CD4-positive, CD25-positive, alpha-beta regulatory T cell (primary cell): ENCODE measurements at regions not wholly inside any gene's neighbourhood (a gene's known extent, or its start where the extent isn't known, plus 50 kb on each side); places are given as distances from the start of the nearest gene placed in this dataset.
"Not testable (repeated sequence)": the region's sequence is repeated elsewhere in the genome, so short reads cannot be mapped to it uniquely, and the experiment has no call there.

Source experiments
- ATAC-seq, 2 donors: fragments of 150-1000 bp; cut with Tn5 transposase; one replicate each; pipeline ENCODE4 v1.10.0; 2021; ENCODE audit warnings: low read depth in 2 of 2, moderate number of reproducible peaks in 2 of 2, moderate library complexity in 1 of 2
- DNase-seq, 3 donors: peaks; one replicate each; pipeline versions ENCODE4 v3.0.0 to v3.0.0-alpha.2; 2012 to 2022; ENCODE audit warnings: mixed read lengths in 1 of 3
- H3K27ac ChIP-seq: one replicate; pipeline ENCODE4 v1.7.0; 2013; ENCODE audit warnings: mild to moderate bottlenecking, low read length; ENCODE audit not compliant: insufficient read depth, poor library complexity, severe bottlenecking
- H3K27me3 ChIP-seq: one replicate; pipeline ENCODE4 v1.7.0; 2013; ENCODE audit warnings: low read length; ENCODE audit not compliant: control insufficient read depth, insufficient read depth
- H3K36me3 ChIP-seq: one replicate; pipeline ENCODE4 v1.7.0; 2013; ENCODE audit warnings: mild to moderate bottlenecking, low read length, moderate library complexity; ENCODE audit not compliant: control insufficient read depth, insufficient read depth
- H3K4me1 ChIP-seq: 2 replicates; pipeline ENCODE4 v1.7.0; 2013; ENCODE audit warnings: mild to moderate bottlenecking, low read length; ENCODE audit not compliant: insufficient read depth, control insufficient read depth, poor library complexity, severe bottlenecking
- H3K4me3 ChIP-seq: one replicate; pipeline ENCODE4 v1.7.0; 2013; ENCODE audit warnings: low read depth, mild to moderate bottlenecking, low read length, moderate library complexity
- H3K9me3 ChIP-seq, 2 experiments: 1 replicate in 1 of 2; 2 replicates in 1 of 2; pipeline ENCODE4 v1.7.0; 2013; ENCODE audit warnings: low read length in 2 of 2, mild to moderate bottlenecking in 1 of 2, moderate library complexity in 1 of 2; ENCODE audit not compliant: control insufficient read depth in 2 of 2
- H3K27ac Mint-ChIP-seq, 3 donors: one replicate each; pipeline ENCODE4 v1.8.0; 2020 to 2022; ENCODE audit warnings: mild to moderate bottlenecking in 3 of 3, mixed read lengths in 3 of 3, moderate library complexity in 2 of 3
- H3K27me3 Mint-ChIP-seq: one replicate; pipeline ENCODE4 v1.8.0; 2022; ENCODE audit warnings: mild to moderate bottlenecking, mixed read lengths
- H3K36me3 Mint-ChIP-seq: one replicate; pipeline ENCODE4 v1.8.0; 2020; ENCODE audit warnings: mixed read lengths
- H3K4me1 Mint-ChIP-seq, 4 donors: one replicate each; pipeline ENCODE4 v1.8.0; 2020 to 2022; ENCODE audit warnings: mixed read lengths in 4 of 4, mild to moderate bottlenecking in 1 of 4
- H3K4me3 Mint-ChIP-seq, 4 donors: one replicate each; pipeline ENCODE4 v1.8.0; 2020 to 2022; ENCODE audit warnings: mild to moderate bottlenecking in 4 of 4, mixed read lengths in 4 of 4, moderate library complexity in 3 of 4
- H3K9me3 Mint-ChIP-seq, 7 donors: one replicate each; pipeline ENCODE4 v1.8.0; 2020 to 2022; ENCODE audit warnings: mixed read lengths in 7 of 7, mild to moderate bottlenecking in 3 of 7, moderate library complexity in 2 of 7

- not testable (repeated sequence) for H3K36me3 ChIP-seq, H3K27me3 Mint-ChIP-seq, H3K4me3 Mint-ChIP-seq, H3K4me1 ChIP-seq, H3K27ac ChIP-seq, H3K9me3 ChIP-seq, H3K36me3 Mint-ChIP-seq, H3K9me3 Mint-ChIP-seq, H3K4me3 ChIP-seq, ATAC-seq, H3K27me3 ChIP-seq, H3K27ac Mint-ChIP-seq, DNase-seq
- H3K4me1 Mint-ChIP-seq, result peaks cover 1 to 29% (median 11%) of the 10 kb centered on the region in 4 donors
Observed at GRCh38 chr5:177664737-177665136, 64.8 kb downstream of the B4GALT7 start.

DNA sequence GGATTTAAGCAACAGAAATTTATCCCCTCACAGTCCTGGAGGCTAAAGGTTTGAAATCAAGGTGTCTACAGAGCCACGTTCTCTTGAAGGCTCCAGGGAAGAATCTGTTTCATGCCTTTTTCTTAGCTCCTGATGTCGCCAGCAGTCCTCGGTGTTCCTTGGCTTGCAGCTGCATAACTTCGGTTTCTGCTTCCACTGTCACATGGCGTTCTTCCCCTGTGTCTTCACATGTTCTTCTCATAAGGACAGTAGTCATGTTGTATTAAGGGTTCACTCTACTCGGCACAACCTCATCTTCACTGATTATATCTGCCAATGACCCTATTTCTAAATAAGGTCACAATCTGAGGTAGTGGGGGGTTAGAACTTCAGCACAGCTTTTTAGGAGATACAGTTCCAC is 65.2 kb downstream of the B4GALT7 start:
- not testable (repeated sequence) for ATAC-seq, H3K27ac Mint-ChIP-seq, H3K4me3 Mint-ChIP-seq, H3K36me3 ChIP-seq, DNase-seq, H3K9me3 Mint-ChIP-seq, H3K27ac ChIP-seq, H3K27me3 ChIP-seq, H3K4me1 ChIP-seq, H3K4me3 ChIP-seq, H3K27me3 Mint-ChIP-seq, H3K36me3 Mint-ChIP-seq, H3K9me3 ChIP-seq
- H3K4me1 Mint-ChIP-seq, result peaks cover 0 to 29% (median 9%) of the 10 kb centered on the region in 4 donors

GRCh38 chr5:177665960-177666359 is 66.0 kb downstream of the B4GALT7 start:
- not testable (repeated sequence) for H3K4me3 ChIP-seq, H3K27me3 Mint-ChIP-seq, ATAC-seq, H3K36me3 Mint-ChIP-seq, H3K4me3 Mint-ChIP-seq, H3K27ac Mint-ChIP-seq, H3K9me3 Mint-ChIP-seq, H3K36me3 ChIP-seq, H3K9me3 ChIP-seq, DNase-seq, H3K27me3 ChIP-seq, H3K27ac ChIP-seq, H3K4me1 ChIP-seq
- H3K4me1 Mint-ChIP-seq, result peaks cover 0 to 30% (median 8%) of the 10 kb centered on the region in 4 donors

DNA sequence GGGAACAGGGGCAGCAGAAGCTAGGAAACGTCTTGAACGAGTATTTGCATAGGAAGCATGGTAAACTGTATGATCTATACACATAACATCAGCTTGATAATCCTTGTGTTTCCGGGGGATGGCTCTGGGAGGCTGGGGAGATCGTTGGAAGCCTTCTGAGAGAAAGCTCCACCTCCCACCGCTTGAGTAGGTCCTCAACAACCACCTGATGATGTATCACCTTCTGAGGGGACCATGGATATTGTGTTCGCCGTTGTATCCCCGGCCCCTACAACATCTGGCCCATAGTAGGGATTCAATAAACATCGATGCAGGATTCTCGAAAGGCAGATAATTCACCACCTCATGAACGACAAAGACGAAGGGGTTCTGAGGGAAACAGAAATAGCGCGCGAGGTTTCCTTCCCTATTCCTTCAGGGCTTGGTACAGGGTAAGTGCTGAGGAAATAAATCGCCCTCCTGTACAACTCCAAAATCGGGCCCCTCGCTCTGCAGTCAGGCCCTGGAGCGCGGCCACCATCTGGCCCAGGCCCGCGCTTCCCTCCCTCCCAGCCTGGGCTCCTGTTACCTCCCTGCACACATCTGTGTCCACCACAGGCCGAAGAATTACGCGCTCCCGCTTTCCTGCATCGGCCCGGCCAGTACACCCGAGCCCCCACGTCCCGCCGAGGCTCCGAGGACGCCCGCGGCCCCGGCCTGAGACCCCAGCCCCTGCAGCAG is 71.3 kb downstream of the B4GALT7 start:
- H3K4me3 ChIP-seq, result peak overlapping the region; percentile 48

GRCh38 chr5:177671755-177672690 is 72.1 kb downstream of the B4GALT7 start:
- H3K27ac ChIP-seq, H3K27me3 Mint-ChIP-seq, H3K36me3 Mint-ChIP-seq, H3K27ac Mint-ChIP-seq, H3K4me3 ChIP-seq, H3K9me3 ChIP-seq, H3K9me3 Mint-ChIP-seq, H3K36me3 ChIP-seq, H3K4me1 ChIP-seq, H3K27me3 ChIP-seq: not testable (repeated sequence)
- ATAC-seq, result peak; percentile 78 to 82
- Mint-ChIP-seq H3K4me3 (peak overlapping the region in 1 of 4 donors; percentile 62), H3K4me1 (peaks cover 0 to 17% (median 4%) of the 10 kb centered on the region in 4 donors)
- DNase-seq, result peak; percentile 64 to 75 (median 73)

More for the DNA sequence above, 71.3 kb downstream of the B4GALT7 start:
- H3K27ac ChIP-seq, H3K27me3 Mint-ChIP-seq, H3K36me3 Mint-ChIP-seq, ATAC-seq, DNase-seq, H3K27me3 ChIP-seq, H3K9me3 ChIP-seq, H3K27ac Mint-ChIP-seq, H3K4me3 Mint-ChIP-seq, H3K36me3 ChIP-seq, H3K9me3 Mint-ChIP-seq, H3K4me1 ChIP-seq: not testable (repeated sequence)
- H3K4me1 Mint-ChIP-seq, result peaks cover 0 to 17% (median 5%) of the 10 kb centered on the region in 4 donors
